GM19324 (cell line): ENCODE measurements at regions not wholly inside any gene's neighbourhood (a gene's known extent, or its start where the extent isn't known, plus 50 kb on each side); places are given as distances from the start of the nearest gene placed in this dataset.
"Not testable (repeated sequence)": the region's sequence is repeated elsewhere in the genome, so short reads cannot be mapped to it uniquely, and the experiment has no call there.

ENCODE experiments used
- ATAC-seq: cut with Tn5 transposase; IDR thresholded peaks from one replicate; pipeline ENCODE4 v1.9.1; 2021; ENCODE audit warnings: mild to moderate bottlenecking, moderate library complexity; ENCODE audit not compliant: unreplicated experiment, low FRiP score

GRCh38 chr7:131941291-131941690 lies 384.9 kb upstream of the PODXL start:
- ATAC-seq = no peak

GRCh38 chr7:131940621-131941165 lies 384.3 kb upstream of the PODXL start:
- no peak for ATAC-seq

DNA sequence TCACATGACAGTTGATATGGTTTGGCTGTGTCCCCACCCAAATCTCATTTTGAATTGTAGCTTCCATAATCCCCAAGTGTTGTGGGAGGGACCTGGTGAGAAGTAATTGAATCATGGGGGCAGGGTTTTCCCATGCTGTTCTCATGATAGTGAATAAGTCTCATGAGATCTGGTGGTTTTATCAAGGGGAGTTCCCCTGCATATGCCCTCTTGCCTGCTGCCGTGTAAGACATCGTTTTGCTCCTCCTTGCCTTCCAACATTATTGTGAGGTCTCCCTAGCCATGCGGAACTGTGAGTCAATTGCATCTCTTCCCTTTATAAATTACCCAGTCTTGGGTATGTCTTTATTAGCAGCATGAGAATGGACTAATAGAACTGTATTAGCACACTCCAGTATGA lies 382.4 kb upstream of the PODXL start:
- ATAC-seq = not testable (repeated sequence)

DNA sequence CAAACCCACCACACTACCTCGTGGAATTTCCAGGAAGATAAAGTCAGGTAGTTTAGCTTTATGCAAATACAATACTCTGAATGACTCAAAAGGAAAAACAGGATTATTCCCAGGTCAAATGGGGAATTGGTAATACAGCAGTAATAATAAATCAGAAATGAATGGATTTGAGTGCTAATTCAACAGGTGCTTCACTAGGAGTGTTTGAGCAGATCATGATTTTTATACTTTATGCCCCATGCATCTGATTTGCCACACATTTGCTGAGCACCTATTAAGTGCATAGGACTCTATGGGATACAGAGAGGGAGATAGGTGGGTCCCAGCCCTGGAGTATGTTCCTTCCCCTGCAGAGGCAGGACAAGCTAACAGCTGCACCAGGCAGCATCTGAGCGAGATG lies 381.4 kb upstream of the PODXL start:
- no peak for ATAC-seq

GRCh38 chr7:131935180-131935579 lies 378.8 kb upstream of the PODXL start:
- no peak for ATAC-seq

GRCh38 chr7:131934452-131934851 lies 378.0 kb upstream of the PODXL start:
- ATAC-seq = no peak

- no peak for ATAC-seq
Measured at GRCh38 chr7:131933751-131934289, 377.4 kb upstream of the PODXL start.

GRCh38 chr7:131933219-131933618 lies 376.8 kb upstream of the PODXL start:
- not testable (repeated sequence) for ATAC-seq

GRCh38 chr7:131932271-131932670 lies 375.8 kb upstream of the PODXL start:
- ATAC-seq = no peak

GRCh38 chr7:131931370-131931769 lies 374.9 kb upstream of the PODXL start:
- no peak for ATAC-seq

DNA sequence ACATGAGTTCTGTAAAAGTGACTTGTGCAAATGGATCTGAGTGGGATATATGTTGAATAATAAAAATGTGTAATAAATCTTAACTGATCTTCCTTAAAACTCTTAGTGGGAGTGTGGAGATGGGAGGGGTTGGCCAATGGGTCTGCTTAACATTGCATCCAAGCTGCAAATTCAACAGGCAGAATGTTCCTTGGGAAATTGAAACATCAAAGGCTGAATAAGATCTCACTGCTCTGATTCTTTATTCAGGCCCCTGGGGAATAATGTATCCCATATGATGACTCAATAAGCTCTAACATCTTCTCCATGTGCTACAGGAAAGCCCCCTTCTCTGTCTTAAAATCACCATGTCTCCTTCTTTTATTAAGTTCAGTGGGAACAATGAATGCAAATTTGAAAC lies 373.2 kb upstream of the PODXL start:
- no peak for ATAC-seq

DNA sequence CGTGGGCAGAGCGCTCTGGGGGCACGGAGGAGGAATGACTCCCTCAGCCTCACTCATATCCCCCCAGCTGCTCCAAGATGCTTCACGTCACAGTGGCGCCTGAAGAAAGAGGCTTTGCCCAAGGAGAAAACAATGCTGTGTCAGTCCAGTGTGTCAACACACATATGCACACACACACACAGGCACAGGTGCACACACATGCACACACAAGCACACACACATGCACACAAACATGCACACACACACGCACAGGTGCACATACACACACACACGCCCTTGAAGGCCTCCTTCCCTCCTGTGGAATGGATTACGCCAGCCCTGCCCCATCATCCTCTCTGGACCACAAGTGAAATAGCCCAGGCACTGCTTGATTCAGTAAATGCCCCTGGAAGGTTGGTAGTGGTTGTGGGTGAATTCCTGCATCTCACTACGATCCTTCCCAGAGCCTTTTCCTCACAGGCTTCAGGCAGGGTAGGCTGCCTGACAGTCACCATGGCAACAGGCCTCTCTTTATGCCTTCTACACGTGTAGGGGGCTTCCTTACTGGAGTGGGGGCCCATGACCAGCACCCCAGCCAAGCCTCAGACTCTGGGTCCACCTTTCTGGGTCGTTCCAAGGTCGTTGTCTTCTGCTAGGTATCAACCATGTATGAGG lies 371.5 kb upstream of the PODXL start:
- ATAC-seq = no peak

GRCh38 chr7:131925636-131926035 lies 369.2 kb upstream of the PODXL start:
- no peak for ATAC-seq

GRCh38 chr7:131924857-131925256 lies 368.4 kb upstream of the PODXL start:
- no peak for ATAC-seq

DNA sequence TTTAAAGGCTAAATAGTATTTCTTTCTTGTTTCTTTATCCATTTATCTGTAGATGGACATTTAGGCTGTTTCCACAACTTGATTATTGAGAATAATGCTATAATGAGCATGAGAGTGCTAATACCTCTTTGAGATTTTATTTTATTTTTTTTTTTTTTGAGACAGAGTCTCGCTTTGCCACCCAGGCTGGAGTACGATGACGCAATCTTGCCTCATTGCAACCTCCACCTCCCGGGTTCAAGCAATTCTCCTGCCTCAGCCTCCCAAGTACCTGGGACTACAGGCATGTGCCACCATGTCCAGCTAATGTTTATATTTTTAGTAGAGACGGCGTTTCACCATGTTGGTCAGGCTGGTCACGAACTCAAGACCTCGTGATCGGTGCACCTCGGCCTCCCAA lies 366.5 kb upstream of the PODXL start:
- not testable (repeated sequence) for ATAC-seq

- ATAC-seq = no peak
Measured at GRCh38 chr7:131921016-131921415, 364.6 kb upstream of the PODXL start.

DNA sequence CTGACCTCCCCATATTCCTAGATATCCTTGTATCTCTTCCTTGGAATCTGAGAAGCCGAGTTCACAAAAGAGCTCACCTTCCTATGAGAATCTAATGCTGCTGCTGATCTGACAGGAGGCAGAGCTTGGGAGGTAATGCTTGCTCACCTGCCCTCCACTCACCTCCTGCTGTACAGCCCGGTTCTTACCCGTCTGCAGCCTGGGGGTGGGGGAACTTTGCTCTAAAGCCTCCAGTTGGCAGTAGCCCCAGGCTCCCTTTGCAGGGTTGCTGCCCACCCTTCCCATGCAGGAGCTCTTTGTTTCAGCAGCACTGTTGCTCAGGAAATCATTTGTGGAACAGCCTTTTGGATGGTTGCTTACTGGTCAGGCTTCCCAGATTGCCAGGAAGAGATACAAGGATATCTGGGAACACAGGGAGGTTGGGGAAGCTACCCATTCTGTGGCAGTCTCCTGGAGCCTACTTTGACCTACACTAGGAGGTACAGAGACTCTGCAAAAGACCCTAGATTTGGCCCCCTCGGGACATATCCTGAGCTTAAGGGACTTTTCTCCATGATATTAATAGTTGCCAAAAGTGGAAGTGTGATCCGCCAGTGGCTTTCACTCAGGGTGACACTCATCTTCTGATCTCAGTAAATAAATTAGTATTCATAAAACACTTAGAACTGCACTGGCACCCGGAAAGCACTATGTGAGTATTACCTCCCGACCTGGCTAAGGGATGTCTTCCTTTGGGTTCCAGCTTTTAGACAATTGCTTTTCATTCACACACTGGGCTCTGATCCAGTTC lies 363.7 kb upstream of the PODXL start:
- ATAC-seq = no peak

DNA sequence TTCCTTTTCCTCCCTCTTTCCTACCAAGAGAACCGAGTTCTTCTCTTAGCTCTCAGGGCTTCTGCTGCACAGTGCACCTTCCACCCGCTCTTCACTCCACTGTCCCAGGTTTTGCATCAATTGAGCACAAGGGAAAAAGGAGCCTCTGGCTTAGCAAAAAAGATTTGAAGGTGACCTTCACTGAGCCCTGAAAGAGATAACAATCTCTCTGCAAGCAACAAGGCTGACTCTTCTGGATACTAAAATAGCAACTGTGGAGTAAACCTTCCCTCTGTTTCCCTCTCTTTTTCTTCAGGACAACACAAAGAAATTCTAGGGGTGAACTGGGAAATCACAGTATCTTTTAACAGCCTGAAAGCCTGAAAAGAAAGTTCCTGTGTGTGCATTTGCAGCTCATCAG lies 354.7 kb upstream of the PODXL start:
- ATAC-seq = no peak

- ATAC-seq = no peak
Measured at GRCh38 chr7:131909151-131909768, 352.8 kb upstream of the PODXL start.

DNA sequence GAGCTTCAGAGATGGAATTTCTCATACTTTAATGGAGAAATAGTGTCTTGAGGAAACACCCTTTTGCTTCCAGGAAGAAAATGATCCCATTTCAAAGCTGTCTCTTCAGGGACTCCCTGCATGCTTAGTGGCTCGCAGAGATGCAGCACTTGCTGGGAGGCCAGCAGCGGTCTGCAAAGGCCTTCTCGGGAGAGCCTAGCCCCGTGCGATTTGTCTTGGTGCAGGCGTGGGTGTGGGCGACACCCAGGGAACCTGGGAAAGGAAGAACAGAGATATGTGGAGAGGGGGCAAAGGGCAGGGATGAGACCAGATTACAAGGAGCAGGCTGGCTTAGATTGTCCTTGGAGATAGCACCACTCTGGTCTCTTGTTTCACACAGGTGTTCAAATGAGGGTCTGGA lies 352.3 kb upstream of the PODXL start:
- no peak for ATAC-seq

DNA sequence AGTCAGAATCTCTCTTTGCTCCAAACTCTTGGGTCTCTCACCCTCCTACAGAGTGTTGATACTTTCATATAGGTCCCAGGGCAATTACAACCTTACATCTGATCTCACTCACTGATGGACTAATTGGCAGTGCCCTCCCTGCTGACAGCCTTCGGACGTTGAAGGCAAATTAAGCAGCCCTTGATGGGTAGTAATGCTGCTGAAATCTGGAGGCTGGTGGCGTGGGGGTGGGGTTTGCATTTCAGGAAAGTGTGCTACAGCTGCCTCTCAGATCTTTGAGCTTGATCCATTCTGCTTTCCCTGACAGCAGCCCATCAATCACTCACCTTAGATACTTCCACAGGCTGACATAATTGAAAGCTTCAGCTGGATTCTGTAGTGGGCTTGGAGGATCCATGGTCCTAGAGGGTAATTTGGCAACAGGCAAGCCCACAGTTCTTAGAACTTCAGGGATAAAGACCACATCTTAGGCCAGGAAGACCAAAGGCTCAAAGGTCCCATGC lies 349.1 kb upstream of the PODXL start:
- no peak for ATAC-seq
